NCI-H1417 treated with DMSO at 0.1 percent for 48 hours (cell line): ENCODE measurements at regions not wholly inside any gene's neighbourhood (a gene's known extent, or its start where the extent isn't known, plus 50 kb on each side); places are given as distances from the start of the nearest gene placed in this dataset.

Source experiments
- DNase-seq: peaks from one replicate; lab custom pipeline; 2025; lab: John Stamatoyannopoulos, UW

GRCh38 chr10:94043431-94043990 is 49.8 kb downstream of the PLCE1 start:
- DNase-seq, result no peak

GRCh38 chr10:94046098-94046497 is 52.4 kb downstream of the PLCE1 start:
- no peak for DNase-seq

GRCh38 chr10:94047293-94047692 is 53.6 kb downstream of the PLCE1 start:
- DNase-seq, result no peak

GRCh38 chr10:94049911-94050310 is 56.2 kb downstream of the PLCE1 start:
- DNase-seq, result no peak

- DNase-seq, result no peak
Observed at GRCh38 chr10:94052281-94052680, 58.5 kb downstream of the PLCE1 start.

- no peak for DNase-seq
Observed at GRCh38 chr10:94052866-94053791, 59.4 kb downstream of the PLCE1 start.

GRCh38 chr10:94059178-94059883 is 65.6 kb downstream of the PLCE1 start:
- DNase-seq, result no peak

- DNase-seq, result no peak
Observed at GRCh38 chr10:94061026-94061425, 67.3 kb downstream of the PLCE1 start.

GRCh38 chr10:94062611-94063010 is 68.9 kb downstream of the PLCE1 start:
- no peak for DNase-seq

GRCh38 chr10:94065362-94065761 is 71.6 kb downstream of the PLCE1 start:
- no peak for DNase-seq

- DNase-seq, result no peak
Observed at GRCh38 chr10:94065787-94066186, 72.1 kb downstream of the PLCE1 start.

- DNase-seq, result no peak
Observed at GRCh38 chr10:94066411-94066810, 72.7 kb downstream of the PLCE1 start.

- no peak for DNase-seq
Observed at GRCh38 chr10:94069884-94070283, 76.2 kb downstream of the PLCE1 start.

- no peak for DNase-seq
Observed at GRCh38 chr10:94074462-94074861, 80.7 kb downstream of the PLCE1 start.

- no peak for DNase-seq
Observed at GRCh38 chr10:94075506-94075905, 81.8 kb downstream of the PLCE1 start.

GRCh38 chr10:94076325-94076841 is 82.7 kb downstream of the PLCE1 start:
- no peak for DNase-seq

- no peak for DNase-seq
Observed at GRCh38 chr10:94077042-94077441, 83.3 kb downstream of the PLCE1 start.

GRCh38 chr10:94080108-94080507 is 86.4 kb downstream of the PLCE1 start:
- no peak for DNase-seq

- no peak for DNase-seq
Observed at GRCh38 chr10:94083662-94084265, 90.0 kb downstream of the PLCE1 start.

GRCh38 chr10:94084344-94084743 is 90.6 kb downstream of the PLCE1 start:
- DNase-seq, result no peak

- no peak for DNase-seq
Observed at GRCh38 chr10:94085288-94085687, 91.6 kb downstream of the PLCE1 start.

GRCh38 chr10:94085766-94086437 is 92.2 kb downstream of the PLCE1 start:
- no peak for DNase-seq
